GM18519 (cell line): ENCODE measurements at regions not wholly inside any gene's neighbourhood (a gene's known extent, or its start where the extent isn't known, plus 50 kb on each side); places are given as distances from the start of the nearest gene placed in this dataset.
A peak's percentile ranks its signal among the peaks of the same experiment; 100 is the strongest.

ENCODE experiments used
- ATAC-seq: cut with Tn5 transposase; IDR thresholded peaks from one replicate; pipeline ENCODE4 v1.9.1; 2021; ENCODE audit warnings: mild to moderate bottlenecking, moderate library complexity; ENCODE audit not compliant: unreplicated experiment, low FRiP score

DNA sequence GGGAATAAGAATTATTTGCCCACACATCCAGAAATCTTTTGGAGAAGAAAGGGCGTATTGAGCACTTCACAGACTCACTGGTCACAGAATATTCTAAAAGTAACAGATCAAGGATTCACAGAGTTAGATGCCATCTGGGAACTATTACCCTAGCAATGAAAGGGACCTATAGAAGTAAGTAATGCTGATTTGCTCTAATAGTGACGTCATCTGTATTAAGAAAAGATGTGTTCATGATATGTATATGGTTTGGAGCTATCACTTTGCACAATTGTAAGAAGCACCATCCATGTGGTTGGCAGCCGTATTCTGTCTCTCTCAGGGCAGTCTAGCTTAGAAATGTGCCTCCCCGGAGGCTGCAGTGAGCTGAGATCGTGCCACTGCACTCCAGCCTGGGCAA, 52.8 kb upstream of the SV2C start:
- ATAC-seq: no peak

- no peak for ATAC-seq
Measured at GRCh38 chr5:76029739-76030138, 53.4 kb upstream of the SV2C start.

DNA sequence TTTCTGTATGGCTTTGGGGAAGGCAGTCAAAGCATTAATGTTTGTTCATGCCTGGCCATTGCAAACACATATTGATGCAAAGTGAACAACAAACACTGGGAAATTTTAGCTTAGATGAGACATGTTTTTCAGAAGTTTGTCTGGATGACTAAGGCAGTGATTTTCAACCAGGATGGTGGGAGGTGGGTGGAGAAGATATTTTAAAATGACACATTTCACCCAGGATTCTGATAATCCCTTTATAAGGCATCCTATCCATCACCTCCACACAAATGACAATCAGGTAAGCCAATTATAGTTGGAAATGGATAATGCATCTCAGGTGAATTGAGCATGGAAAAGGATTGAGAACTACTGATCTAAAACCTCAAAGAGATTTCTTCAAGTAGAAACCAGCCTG, 57.4 kb upstream of the SV2C start:
- no peak for ATAC-seq

DNA sequence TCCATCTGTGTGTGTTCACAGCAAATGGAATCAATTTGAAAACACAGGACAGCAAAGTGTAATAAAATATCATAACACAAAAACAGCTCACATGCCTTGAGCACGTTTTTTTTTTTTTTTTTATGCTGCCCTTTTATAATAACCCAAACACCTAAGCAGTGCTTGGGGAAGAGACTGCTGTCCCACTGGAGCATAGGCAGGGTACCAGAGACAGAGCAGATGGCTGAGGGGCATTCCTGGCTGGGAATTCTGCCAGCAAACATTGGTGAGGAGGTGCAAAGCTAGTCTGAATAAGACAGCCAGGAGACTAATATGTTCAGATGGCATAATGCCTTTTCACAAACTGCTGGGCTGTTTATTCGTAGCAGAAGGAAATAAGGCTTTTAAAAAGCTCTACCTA, 58.1 kb upstream of the SV2C start:
- ATAC-seq: no peak

DNA sequence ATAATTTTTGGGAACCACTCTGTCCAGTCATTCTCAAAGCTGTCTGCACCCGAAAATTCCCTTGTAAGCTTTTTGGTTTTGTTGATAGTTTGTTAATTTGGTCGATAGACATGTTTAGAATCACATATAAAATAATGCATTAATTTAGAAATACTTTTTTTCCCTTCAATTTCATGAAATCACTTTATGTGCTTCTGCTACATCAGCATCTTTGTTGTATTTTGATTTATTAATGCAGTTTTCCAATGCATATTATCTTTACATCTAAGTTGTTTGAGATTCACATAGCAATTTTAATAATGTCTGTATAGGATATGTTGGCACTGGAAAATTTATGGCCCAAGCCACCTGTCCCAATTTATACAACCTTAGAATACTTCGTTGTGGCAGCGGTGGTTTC, 60.6 kb upstream of the SV2C start:
- no peak for ATAC-seq

GRCh38 chr5:76021936-76022584, 61.1 kb upstream of the SV2C start:
- no peak for ATAC-seq

GRCh38 chr5:76016258-76016657, 66.9 kb upstream of the SV2C start:
- no peak for ATAC-seq

DNA sequence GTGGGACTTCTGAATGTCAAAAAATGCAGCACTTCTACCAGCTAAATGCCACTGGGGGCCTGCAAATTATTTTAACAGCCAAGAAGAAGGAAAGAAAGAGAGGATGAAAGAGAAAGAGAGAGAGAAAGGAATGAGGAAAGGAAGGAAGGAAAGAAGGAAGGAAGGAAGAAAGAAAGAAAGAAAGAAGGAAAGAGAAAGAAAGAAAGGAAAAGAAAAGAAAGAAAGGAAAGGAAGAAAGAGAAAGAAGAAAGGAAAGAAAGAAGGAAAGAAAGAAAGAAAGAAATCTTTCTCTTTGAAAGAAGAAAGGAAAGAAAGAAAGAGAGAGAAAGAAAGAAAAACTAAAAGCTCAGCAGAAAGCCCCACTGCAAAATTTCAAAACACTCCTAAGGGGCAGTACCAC, 69.2 kb upstream of the SV2C start:
- no peak for ATAC-seq

- no peak for ATAC-seq
Measured at GRCh38 chr5:76007904-76008303, 75.3 kb upstream of the SV2C start.

- ATAC-seq: no peak
Measured at GRCh38 chr5:76000582-76000981, 82.6 kb upstream of the SV2C start.

GRCh38 chr5:75993643-75994520, 89.3 kb upstream of the SV2C start:
- ATAC-seq: no peak

GRCh38 chr5:75993183-75993582, 90.0 kb upstream of the SV2C start:
- ATAC-seq: peak; percentile 67

DNA sequence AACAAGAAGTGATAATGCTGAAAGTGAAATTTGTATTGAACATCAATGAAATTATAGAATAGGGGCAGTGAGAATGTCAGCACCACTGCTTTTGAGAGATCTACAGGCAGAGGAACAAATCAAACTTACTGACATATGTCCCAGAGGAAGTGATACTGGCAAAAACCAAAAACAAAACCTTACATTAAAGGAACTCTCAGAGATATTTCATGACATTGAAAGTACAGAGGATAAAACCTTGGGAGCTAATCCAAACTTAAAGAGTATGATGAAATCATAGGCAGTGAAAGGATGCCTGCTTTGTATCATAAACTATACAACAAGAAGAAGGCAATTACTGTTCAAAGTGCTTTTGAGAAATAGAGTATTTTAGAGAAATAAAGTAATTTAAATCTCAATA, 90.4 kb upstream of the SV2C start:
- ATAC-seq: peak; percentile 29

DNA sequence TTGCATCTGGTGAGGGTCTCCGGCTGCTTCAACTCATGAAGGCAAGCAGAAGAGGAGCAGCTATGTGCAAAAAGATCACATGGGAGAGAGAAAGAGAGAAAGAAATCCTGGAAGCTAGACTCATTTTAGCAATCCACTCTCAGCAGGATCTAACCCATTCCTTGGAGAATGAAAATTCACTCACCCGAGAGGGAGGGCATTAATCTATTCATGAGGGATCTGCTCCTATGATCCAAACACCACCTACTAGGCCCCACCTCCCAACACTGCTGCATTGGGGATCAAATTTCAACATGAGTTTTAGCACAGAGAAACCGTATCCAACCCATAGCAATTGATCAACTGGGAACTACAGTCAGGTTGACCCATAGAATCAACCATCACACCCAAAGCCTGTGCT, 98.1 kb upstream of the SV2C start:
- ATAC-seq: no peak

- ATAC-seq: no peak
Measured at GRCh38 chr5:75975496-75975895, 107.7 kb upstream of the SV2C start.

- ATAC-seq: no peak
Measured at GRCh38 chr5:75965292-75965691, 117.9 kb upstream of the SV2C start.

GRCh38 chr5:75964008-75964407, 119.2 kb upstream of the SV2C start:
- peak; percentile 62 for ATAC-seq

DNA sequence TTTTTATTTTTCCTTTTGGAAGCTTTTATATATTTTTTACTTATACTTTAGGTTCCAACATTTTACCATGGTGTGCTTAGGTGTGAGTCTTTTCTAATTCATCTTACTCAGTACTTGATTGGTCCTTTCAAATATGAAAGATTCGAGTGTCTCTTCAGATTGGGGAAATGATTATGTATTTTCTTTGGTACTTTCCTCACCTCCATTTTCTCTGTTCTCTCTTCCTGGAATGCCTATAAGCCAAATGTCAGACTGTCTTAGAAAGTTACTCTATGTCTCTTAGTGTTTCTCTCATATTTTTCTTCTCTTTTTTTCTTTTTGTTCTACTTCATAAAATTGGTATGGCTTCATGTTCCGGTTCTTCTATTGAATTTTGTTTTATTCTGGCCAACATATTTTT, 119.6 kb upstream of the SV2C start:
- no peak for ATAC-seq

DNA sequence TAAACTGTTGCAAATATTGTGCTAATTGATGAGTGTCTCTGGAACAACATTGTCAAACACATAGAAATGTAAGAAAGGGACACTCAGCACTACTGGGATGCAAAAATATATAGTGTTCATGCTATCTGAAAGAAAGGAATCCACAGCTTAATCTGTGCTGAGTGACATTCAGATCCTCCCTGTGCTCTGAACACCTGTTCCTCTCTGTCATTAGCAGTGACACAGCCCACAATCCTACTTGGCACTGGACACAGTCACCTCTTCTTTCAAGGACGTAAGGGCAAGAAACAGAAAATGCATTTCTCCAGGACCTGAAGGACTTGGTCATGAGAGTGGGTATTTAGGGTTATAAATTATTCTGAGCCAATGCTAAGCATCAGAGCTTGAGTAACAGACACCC, 121.4 kb upstream of the SV2C start:
- no peak for ATAC-seq

GRCh38 chr5:75960129-75960528, 123.1 kb upstream of the SV2C start:
- no peak for ATAC-seq

- no peak for ATAC-seq
Measured at GRCh38 chr5:75952963-75953362, 130.2 kb upstream of the SV2C start.

DNA sequence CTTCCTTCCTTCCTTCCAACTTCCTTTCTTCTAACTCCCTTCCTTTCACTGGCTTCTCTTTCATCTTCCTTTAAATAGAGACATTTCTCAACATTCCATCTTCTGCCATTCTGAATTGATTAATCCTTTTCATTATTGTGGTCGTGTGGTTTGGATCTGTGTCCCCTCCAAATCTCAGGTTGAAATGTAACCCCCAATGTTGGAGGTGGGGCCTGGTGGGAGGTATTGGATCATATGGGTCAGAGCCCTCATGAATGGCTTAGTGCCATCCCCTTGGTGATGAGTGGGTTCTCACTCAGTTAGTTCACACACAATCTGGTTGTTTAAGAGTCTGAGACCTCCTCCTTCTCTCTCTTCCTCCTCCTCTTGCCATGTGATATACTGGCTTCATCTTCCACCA, 130.9 kb upstream of the SV2C start:
- ATAC-seq: no peak
